Duodenal mucosa (tissue), 2 donors: ENCODE measurements at regions not wholly inside any gene's neighbourhood (a gene's known extent, or its start where the extent isn't known, plus 50 kb on each side); places are given as distances from the start of the nearest gene placed in this dataset.

Source experiments
- H3K27ac ChIP-seq: one replicate; pipeline ENCODE4 v1.7.0; 2013; ENCODE audit warnings: low read depth, low read length
- H3K27me3 ChIP-seq, 2 donors: one replicate each; pipeline ENCODE4 v1.7.0; 2013; ENCODE audit warnings: low read length in 2 of 2, control low read depth in 1 of 2; ENCODE audit not compliant: insufficient read depth in 2 of 2, control insufficient read depth in 1 of 2
- H3K36me3 ChIP-seq, 2 donors: one replicate each; pipeline ENCODE4 v1.7.0; 2013; ENCODE audit warnings: low read length in 2 of 2, control low read depth in 1 of 2; ENCODE audit not compliant: insufficient read depth in 2 of 2, control insufficient read depth in 1 of 2
- H3K4me1 ChIP-seq, 2 donors: one replicate each; pipeline ENCODE4 v1.7.0; 2013; ENCODE audit warnings: low read length in 2 of 2, control low read depth in 1 of 2; ENCODE audit not compliant: insufficient read depth in 2 of 2, control insufficient read depth in 1 of 2
- H3K4me3 ChIP-seq, 2 donors: one replicate each; pipeline ENCODE4 v1.7.0; 2013; ENCODE audit warnings: low read length in 2 of 2, low read depth in 1 of 2
- H3K9ac ChIP-seq, 2 donors: one replicate each; pipeline ENCODE4 v1.7.0; 2013; ENCODE audit warnings: low read length in 2 of 2, low read depth in 1 of 2
- H3K9me3 ChIP-seq, 2 donors: one replicate each; pipeline ENCODE4 v1.7.0; 2013; ENCODE audit warnings: low read length in 2 of 2, control low read depth in 1 of 2; ENCODE audit not compliant: control insufficient read depth in 1 of 2

- peaks cover 3 to 4% of the 10 kb centered on the region in 2 donors for H3K4me1 ChIP-seq
- no peak overlapping the region for H3K9ac ChIP-seq
- no peak overlapping the region for H3K27ac ChIP-seq
- H3K4me3 ChIP-seq = no peak overlapping the region
- H3K36me3 ChIP-seq = no peaks in the 10 kb centered on the region
- peaks cover 0 to 6% of the 10 kb centered on the region in 2 donors for H3K9me3 ChIP-seq
- H3K27me3 ChIP-seq = no peaks in the 10 kb centered on the region
These were observed 169.7 kb upstream of the APCDD1 start for GRCh38 chr18:10284540-10285282.

GRCh38 chr18:10285283-10285640 lies 169.2 kb upstream of the APCDD1 start:
- no peaks in the 10 kb centered on the region for H3K36me3 ChIP-seq
- H3K4me3 ChIP-seq = no peak overlapping the region
- peaks cover 3 to 4% of the 10 kb centered on the region in 2 donors for H3K4me1 ChIP-seq
- no peak overlapping the region for H3K9ac ChIP-seq
- peaks cover 0 to 6% of the 10 kb centered on the region in 2 donors for H3K9me3 ChIP-seq
- H3K27me3 ChIP-seq = no peaks in the 10 kb centered on the region
- no peak overlapping the region for H3K27ac ChIP-seq

GRCh38 chr18:10286580-10287150 lies 167.8 kb upstream of the APCDD1 start:
- Histone ChIP-seq H3K27me3 (no peaks in the 10 kb centered on the region), H3K4me1 (peaks cover 3 to 4% of the 10 kb centered on the region in 2 donors), H3K36me3 (no peaks in the 10 kb centered on the region), H3K9me3 (peaks cover 0 to 6% of the 10 kb centered on the region in 2 donors), H3K27ac (no peak overlapping the region), H3K9ac (no peak overlapping the region), H3K4me3 (no peak overlapping the region)

- Histone ChIP-seq H3K4me1 (peaks cover 3 to 4% of the 10 kb centered on the region in 2 donors), H3K36me3 (no peaks in the 10 kb centered on the region), H3K27ac (no peak overlapping the region), H3K9me3 (peaks cover 0 to 6% of the 10 kb centered on the region in 2 donors), H3K9ac (no peak overlapping the region), H3K27me3 (no peaks in the 10 kb centered on the region), H3K4me3 (no peak overlapping the region)
These were observed 165.2 kb upstream of the APCDD1 start for GRCh38 chr18:10289251-10289650.

GRCh38 chr18:10289951-10290637 lies 164.3 kb upstream of the APCDD1 start:
- Histone ChIP-seq H3K4me1 (no peaks in the 10 kb centered on the region), H3K9me3 (peaks cover 0 to 6% of the 10 kb centered on the region in 2 donors), H3K27ac (peak overlapping the region; percentile 28), H3K27me3 (no peaks in the 10 kb centered on the region), H3K4me3 (no peak overlapping the region), H3K9ac (no peak overlapping the region), H3K36me3 (no peaks in the 10 kb centered on the region)

GRCh38 chr18:10290638-10291235 lies 163.7 kb upstream of the APCDD1 start:
- H3K4me3 ChIP-seq = no peak overlapping the region
- peak overlapping the region; percentile 28 for H3K27ac ChIP-seq
- no peaks in the 10 kb centered on the region for H3K27me3 ChIP-seq
- H3K9me3 ChIP-seq = peaks cover 0 to 6% of the 10 kb centered on the region in 2 donors
- H3K4me1 ChIP-seq = no peaks in the 10 kb centered on the region
- no peaks in the 10 kb centered on the region for H3K36me3 ChIP-seq
- H3K9ac ChIP-seq = no peak overlapping the region

GRCh38 chr18:10291568-10291981 lies 162.9 kb upstream of the APCDD1 start:
- Histone ChIP-seq H3K4me1 (no peaks in the 10 kb centered on the region), H3K27ac (no peak overlapping the region), H3K9ac (no peak overlapping the region), H3K4me3 (no peak overlapping the region), H3K36me3 (no peaks in the 10 kb centered on the region), H3K27me3 (no peaks in the 10 kb centered on the region), H3K9me3 (peaks cover 0 to 6% of the 10 kb centered on the region in 2 donors)

GRCh38 chr18:10293966-10294365 lies 160.5 kb upstream of the APCDD1 start:
- H3K9me3 ChIP-seq = peaks cover 0 to 4% of the 10 kb centered on the region in 2 donors
- H3K4me3 ChIP-seq = no peak overlapping the region
- no peaks in the 10 kb centered on the region for H3K4me1 ChIP-seq

GRCh38 chr18:10295751-10296150 lies 158.7 kb upstream of the APCDD1 start:
- no peak overlapping the region for H3K27ac ChIP-seq
- no peaks in the 10 kb centered on the region for H3K27me3 ChIP-seq
- no peak overlapping the region for H3K9ac ChIP-seq
- H3K36me3 ChIP-seq = no peaks in the 10 kb centered on the region
- no peaks in the 10 kb centered on the region for H3K4me1 ChIP-seq
- no peaks in the 10 kb centered on the region for H3K9me3 ChIP-seq
- no peak overlapping the region for H3K4me3 ChIP-seq

More at GRCh38 chr18:10293966-10294365, 160.5 kb upstream of the APCDD1 start:
- H3K27ac ChIP-seq = no peak overlapping the region
- no peak overlapping the region for H3K9ac ChIP-seq
- H3K27me3 ChIP-seq = no peaks in the 10 kb centered on the region
- H3K36me3 ChIP-seq = no peaks in the 10 kb centered on the region

GRCh38 chr18:10296491-10296890 lies 157.9 kb upstream of the APCDD1 start:
- H3K4me3 ChIP-seq = no peak overlapping the region
- H3K27ac ChIP-seq = no peak overlapping the region
- H3K4me1 ChIP-seq = no peaks in the 10 kb centered on the region
- H3K27me3 ChIP-seq = no peaks in the 10 kb centered on the region
- no peaks in the 10 kb centered on the region for H3K36me3 ChIP-seq
- H3K9me3 ChIP-seq = no peaks in the 10 kb centered on the region
- no peak overlapping the region for H3K9ac ChIP-seq
